Trophoblast cell (in vitro differentiated cells and primary cell): ENCODE measurements at regions not wholly inside any gene's neighbourhood (a gene's known extent, or its start where the extent isn't known, plus 50 kb on each side); places are given as distances from the start of the nearest gene placed in this dataset.

Experiments used
- DNase-seq, 2 donors: peaks; one replicate each; pipeline ENCODE4 v3.0.0-alpha.2; 2016
- H2AFZ ChIP-seq: 2 replicates; pipeline ENCODE4 v1.6.1; 2013; ENCODE audit warnings: low read length, moderate library complexity, mild to moderate bottlenecking; ENCODE audit not compliant: insufficient read depth, poor library complexity
- H2AK5ac ChIP-seq: 2 replicates; pipeline ENCODE4 v1.6.1; 2013; ENCODE audit warnings: mild to moderate bottlenecking, low read length
- H2BK120ac ChIP-seq: 2 replicates; pipeline ENCODE4 v1.6.1; 2013; ENCODE audit warnings: low read length, mild to moderate bottlenecking, moderate library complexity; ENCODE audit not compliant: insufficient read depth, poor library complexity
- H2BK12ac ChIP-seq: 2 replicates; pipeline ENCODE4 v1.6.1; 2013; ENCODE audit warnings: mild to moderate bottlenecking, low read length, moderate library complexity
- H2BK5ac ChIP-seq: 2 replicates; pipeline ENCODE4 v1.6.1; 2013; ENCODE audit warnings: low read length, low read depth, moderate library complexity, mild to moderate bottlenecking; ENCODE audit not compliant: poor library complexity
- H3K14ac ChIP-seq: 2 replicates; pipeline ENCODE4 v1.6.1; 2013; ENCODE audit warnings: mild to moderate bottlenecking, low read length
- H3K18ac ChIP-seq: 2 replicates; pipeline ENCODE4 v1.6.1; 2013; ENCODE audit warnings: mild to moderate bottlenecking, low read length
- H3K23ac ChIP-seq: 2 replicates; pipeline ENCODE4 v1.6.1; 2013; ENCODE audit warnings: low read length
- H3K27ac ChIP-seq: 2 replicates; pipeline ENCODE4 v1.5.1; 2013; ENCODE audit warnings: low read depth, mild to moderate bottlenecking, inconsistent platforms, low read length, moderate library complexity
- H3K27me3 ChIP-seq: 2 replicates; pipeline ENCODE4 v1.6.1; 2013; ENCODE audit warnings: inconsistent platforms, mild to moderate bottlenecking, low read length, moderate library complexity; ENCODE audit not compliant: insufficient read depth
- H3K36me3 ChIP-seq, 2 experiments: 1 replicate in 1 of 2; 2 replicates in 1 of 2; pipeline ENCODE4 v1.6.1; 2013; ENCODE audit warnings: low read length in 2 of 2, mild to moderate bottlenecking in 2 of 2, moderate library complexity in 1 of 2; ENCODE audit not compliant: insufficient read depth in 2 of 2, control insufficient read depth in 1 of 2
- H3K4ac ChIP-seq: 2 replicates; pipeline ENCODE4 v1.6.1; 2013; ENCODE audit warnings: low read depth, mild to moderate bottlenecking, low read length, moderate library complexity
- H3K4me1 ChIP-seq, 2 experiments: 1 replicate in 1 of 2; 2 replicates in 1 of 2; pipeline ENCODE4 v1.6.1; 2013; ENCODE audit warnings: low read length in 2 of 2, mild to moderate bottlenecking in 2 of 2, moderate library complexity in 1 of 2; ENCODE audit not compliant: insufficient read depth in 2 of 2, control insufficient read depth in 1 of 2
- H3K4me2 ChIP-seq: 2 replicates; pipeline ENCODE4 v1.6.1; 2013; ENCODE audit warnings: inconsistent platforms, mild to moderate bottlenecking, low read length, moderate library complexity
- H3K4me3 ChIP-seq: 2 replicates; pipeline ENCODE4 v1.5.1; 2013; ENCODE audit warnings: mild to moderate bottlenecking, low read depth, low read length, inconsistent platforms
- H3K79me1 ChIP-seq: one replicate; pipeline ENCODE4 v1.6.1; 2013; ENCODE audit warnings: low read length
- H3K79me2 ChIP-seq: 2 replicates; pipeline ENCODE4 v1.6.1; 2013; ENCODE audit warnings: low read length, mild to moderate bottlenecking; ENCODE audit not compliant: control insufficient read depth, insufficient read depth, poor library complexity
- H3K9ac ChIP-seq: 2 replicates; pipeline ENCODE4 v1.6.1; 2013; ENCODE audit warnings: mild to moderate bottlenecking, low read length
- H3K9me3 ChIP-seq: 2 replicates; pipeline ENCODE4 v1.6.1; 2013; ENCODE audit warnings: low read depth, mild to moderate bottlenecking, control low read depth, inconsistent platforms, low read length; ENCODE audit not compliant: insufficient read depth
- H4K12ac ChIP-seq: 2 replicates; pipeline ENCODE4 v1.6.1; 2013; ENCODE audit warnings: low read depth, mild to moderate bottlenecking, low read length, moderate library complexity
- H4K8ac ChIP-seq: 2 replicates; pipeline ENCODE4 v1.6.1; 2013; ENCODE audit warnings: low read depth, mild to moderate bottlenecking, low read length, moderate library complexity
- H4K91ac ChIP-seq: one replicate; pipeline ENCODE4 v1.6.1; 2013; ENCODE audit warnings: low read depth, mild to moderate bottlenecking, low read length, moderate library complexity
- WGBS: extraction: QIAGEN DNeasy Blood & Tissue Kit; methylation state at CpG from one replicate; pipeline ENCODE4 v1.1.7; 2013; ENCODE audit warnings: missing lambda C conversion rate; ENCODE audit not compliant: insufficient read length, insufficient coverage; ENCODE audit errors: extremely low coverage; 5-methylcytosine and 5-hydroxymethylcytosine counted together

DNA sequence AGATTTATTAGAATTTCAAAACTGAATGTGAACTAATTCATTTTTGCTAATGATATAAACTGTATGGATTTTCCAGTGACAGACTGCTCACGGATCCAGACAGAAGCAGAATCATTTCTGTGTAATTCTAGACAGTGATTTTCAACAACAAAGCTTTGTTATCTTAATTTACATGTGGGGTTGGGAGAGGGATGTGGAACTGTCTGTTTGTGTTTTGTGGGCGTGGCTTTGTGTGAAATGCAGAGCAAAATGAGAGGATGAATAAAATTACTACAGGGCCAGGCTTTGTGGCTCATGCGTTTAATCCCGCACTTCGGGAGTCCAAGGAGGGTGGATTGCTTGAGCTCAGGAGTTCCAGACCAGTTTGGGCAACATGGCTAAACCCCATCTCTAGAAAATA, 834.7 kb downstream of the GALC start:
- Histone ChIP-seq H3K27ac (no peak overlapping the region), H4K91ac (no peak overlapping the region), H2AFZ (no peak overlapping the region), H3K9me3 (no peaks in the 10 kb centered on the region), H3K36me3 (no peaks in the 10 kb centered on the region), H4K8ac (no peak overlapping the region), H3K27me3 (no peaks in the 10 kb centered on the region), H3K4me2 (no peak overlapping the region), H3K9ac (no peak overlapping the region), H2AK5ac (no peak overlapping the region), H3K4ac (no peak overlapping the region), H3K79me2 (no peaks in the 10 kb centered on the region), H3K4me1 (no peaks in the 10 kb centered on the region), H3K23ac (no peak overlapping the region), H3K14ac (no peak overlapping the region), H2BK12ac (no peak overlapping the region), H2BK120ac (no peak overlapping the region), H3K79me1 (no peaks in the 10 kb centered on the region), H4K12ac (no peak overlapping the region), H3K4me3 (no peak overlapping the region), H2BK5ac (no peak overlapping the region), H3K18ac (no peak overlapping the region)
- no peak for DNase-seq
- WGBS, result no CpG with 5 or more reads among the region's 5 CpGs

DNA sequence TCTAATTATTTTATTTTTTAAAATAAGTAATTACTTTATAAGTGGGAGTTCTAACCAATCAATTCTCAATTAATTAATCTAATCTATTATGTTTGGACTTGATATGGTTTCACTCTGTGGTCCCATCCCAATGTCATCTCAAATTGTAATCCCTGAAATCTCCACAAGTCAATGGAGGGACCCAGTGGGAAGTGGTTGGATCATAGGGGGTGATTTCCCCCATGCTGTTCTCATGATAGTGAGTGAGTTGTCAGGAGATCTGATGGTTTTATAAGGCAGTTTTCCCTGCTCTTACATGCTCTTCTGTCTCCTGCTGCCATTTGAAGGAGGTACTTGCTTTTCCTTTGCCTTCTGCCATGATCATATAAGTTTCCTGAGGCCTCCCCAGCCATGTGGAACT, 836.1 kb downstream of the GALC start:
- DNase-seq, result no peak
- Histone ChIP-seq H4K8ac (no peak overlapping the region), H3K27ac (no peak overlapping the region), H2BK5ac (no peak overlapping the region), H3K4me1 (no peaks in the 10 kb centered on the region), H3K79me1 (no peaks in the 10 kb centered on the region), H3K36me3 (no peaks in the 10 kb centered on the region), H3K9me3 (no peaks in the 10 kb centered on the region), H3K4me2 (no peak overlapping the region), H4K91ac (no peak overlapping the region), H3K79me2 (no peaks in the 10 kb centered on the region), H3K4me3 (no peak overlapping the region), H3K27me3 (no peaks in the 10 kb centered on the region), H4K12ac (no peak overlapping the region), H3K23ac (no peak overlapping the region), H2BK12ac (no peak overlapping the region), H2AK5ac (no peak overlapping the region), H3K4ac (no peak overlapping the region), H3K14ac (no peak overlapping the region), H2BK120ac (no peak overlapping the region), H2AFZ (no peak overlapping the region), H3K9ac (no peak overlapping the region), H3K18ac (no peak overlapping the region)

DNA sequence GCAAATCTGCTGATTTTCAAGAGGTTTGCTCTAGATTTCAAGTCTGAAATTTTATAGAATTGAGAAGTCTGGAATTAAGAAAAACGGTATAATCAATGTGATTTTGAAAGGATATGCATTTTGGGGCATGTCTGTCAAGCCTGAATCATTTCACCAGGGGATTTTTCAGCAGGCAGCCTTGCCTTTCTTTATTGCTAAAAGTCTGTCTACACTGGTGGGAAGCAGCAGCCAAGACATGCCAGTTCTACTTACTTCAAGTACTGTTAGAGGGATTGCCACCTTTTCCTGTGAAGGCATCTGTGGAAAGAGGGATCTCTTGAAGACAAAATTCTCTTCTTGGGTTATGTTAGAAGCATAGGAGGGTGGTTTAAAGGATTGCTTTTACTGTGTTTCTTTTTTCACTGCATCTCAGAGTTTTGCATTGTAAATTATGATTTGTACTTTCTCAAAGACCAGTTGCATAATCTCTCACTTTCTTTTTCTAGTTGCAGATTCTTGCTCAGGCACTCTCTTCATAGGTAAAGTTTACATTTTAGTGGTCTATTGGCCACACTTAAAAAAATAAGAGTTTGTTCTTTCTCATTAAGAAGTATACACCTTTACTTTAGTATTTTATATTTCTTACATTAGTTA, 837.0 kb downstream of the GALC start:
- Histone ChIP-seq H3K14ac (no peak overlapping the region), H3K4me1 (no peaks in the 10 kb centered on the region), H2BK5ac (no peak overlapping the region), H3K9ac (no peak overlapping the region), H3K79me2 (no peaks in the 10 kb centered on the region), H3K79me1 (no peaks in the 10 kb centered on the region), H2BK120ac (no peak overlapping the region), H3K18ac (no peak overlapping the region), H3K27ac (no peak overlapping the region), H3K36me3 (no peaks in the 10 kb centered on the region), H3K4me3 (no peak overlapping the region), H4K12ac (no peak overlapping the region), H2AFZ (no peak overlapping the region), H3K9me3 (no peaks in the 10 kb centered on the region), H2AK5ac (no peak overlapping the region), H4K8ac (no peak overlapping the region), H3K27me3 (no peaks in the 10 kb centered on the region), H2BK12ac (no peak overlapping the region), H3K4me2 (no peak overlapping the region), H3K4ac (no peak overlapping the region), H4K91ac (no peak overlapping the region), H3K23ac (no peak overlapping the region)
- WGBS, result no CpG with 5 or more reads among the region's 1 CpG
- no peak for DNase-seq

DNA sequence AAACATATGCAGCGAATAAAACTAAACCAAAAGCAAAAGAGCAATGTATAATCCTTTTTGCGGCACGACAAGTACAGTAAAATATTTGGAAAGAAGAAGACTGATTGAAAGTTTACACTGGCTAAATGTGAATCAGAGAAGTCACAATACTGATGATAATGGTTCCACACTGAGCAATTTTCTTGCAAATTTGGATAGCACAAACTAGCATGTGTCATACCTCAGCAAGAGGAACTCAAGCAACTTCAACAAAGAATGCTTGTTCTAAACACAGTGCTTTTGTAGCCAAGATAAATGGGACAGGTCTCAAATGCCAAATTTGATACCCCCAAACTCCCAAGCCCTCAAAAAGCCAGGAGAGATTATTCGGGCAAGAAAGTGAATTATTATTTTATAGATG, 839.1 kb downstream of the GALC start:
- Histone ChIP-seq H3K4me3 (no peak overlapping the region), H3K23ac (no peak overlapping the region), H4K91ac (no peak overlapping the region), H3K27ac (no peak overlapping the region), H3K79me2 (no peaks in the 10 kb centered on the region), H3K79me1 (no peaks in the 10 kb centered on the region), H3K36me3 (no peaks in the 10 kb centered on the region), H3K18ac (no peak overlapping the region), H3K4ac (no peak overlapping the region), H3K9ac (no peak overlapping the region), H3K4me1 (no peaks in the 10 kb centered on the region), H2BK5ac (no peak overlapping the region), H3K4me2 (no peak overlapping the region), H4K12ac (no peak overlapping the region), H3K27me3 (no peaks in the 10 kb centered on the region), H3K9me3 (no peaks in the 10 kb centered on the region), H3K14ac (no peak overlapping the region), H2BK120ac (no peak overlapping the region), H2AK5ac (no peak overlapping the region), H2AFZ (no peak overlapping the region), H4K8ac (no peak overlapping the region), H2BK12ac (no peak overlapping the region)
- no CpG with 5 or more reads among the region's 4 CpGs for WGBS
- no peak for DNase-seq
